SJCRH30 (cell line): ENCODE measurements at regions not wholly inside any gene's neighbourhood (a gene's known extent, or its start where the extent isn't known, plus 50 kb on each side); places are given as distances from the start of the nearest gene placed in this dataset.

Source experiments
- DNase-seq, 2 experiments: peaks; one replicate each; pipeline ENCODE4 v3.0.0-alpha.2; 2015 to 2020
- H3K27ac ChIP-seq: fragments of 250-450 bp; sonication (Bioruptor Pico); 2 replicates; pipeline ENCODE4 v1.5.1; 2020; ENCODE audit warnings: mild to moderate bottlenecking, moderate library complexity
- H3K27me3 ChIP-seq: fragments of 250-450 bp; sonication (Bioruptor Pico); 2 replicates; pipeline ENCODE4 v1.5.1; 2020; ENCODE audit warnings: mild to moderate bottlenecking, moderate library complexity
- H3K36me3 ChIP-seq: fragments of 250-450 bp; sonication (Bioruptor Pico); 2 replicates; pipeline ENCODE4 v1.5.1; 2020; ENCODE audit warnings: mild to moderate bottlenecking, moderate library complexity
- H3K4me1 ChIP-seq: fragments of 250-450 bp; sonication (Bioruptor Pico); 2 replicates; pipeline ENCODE4 v1.5.1; 2020; ENCODE audit warnings: mild to moderate bottlenecking, moderate library complexity
- H3K4me3 ChIP-seq: fragments of 250-450 bp; sonication (Bioruptor Pico); 2 replicates; pipeline ENCODE4 v1.5.1; 2020; ENCODE audit warnings: mild to moderate bottlenecking, moderate library complexity
- H3K9me3 ChIP-seq: fragments of 250-450 bp; sonication (Bioruptor Pico); replicated peaks from 2 replicates; pipeline ENCODE4 v1.5.1; 2020; ENCODE audit warnings: mild to moderate bottlenecking, moderate library complexity

GRCh38 chr2:117087535-117088291 lies 726.8 kb upstream of the DDX18 start:
- Histone ChIP-seq H3K4me1 (no peaks in the 10 kb centered on the region), H3K27ac (no peak overlapping the region), H3K9me3 (no peaks in the 10 kb centered on the region), H3K27me3 (no peaks in the 10 kb centered on the region; the same call in 1 of the 2 replicates), H3K36me3 (no peaks in the 10 kb centered on the region), H3K4me3 (no peak overlapping the region)
- DNase-seq, result peak; percentile 13 to 41

GRCh38 chr2:117091041-117091837 lies 723.3 kb upstream of the DDX18 start:
- Histone ChIP-seq H3K4me1 (no peaks in the 10 kb centered on the region), H3K9me3 (no peaks in the 10 kb centered on the region), H3K27me3 (no peaks in the 10 kb centered on the region), H3K36me3 (no peaks in the 10 kb centered on the region), H3K4me3 (no peak overlapping the region), H3K27ac (no peak overlapping the region)
- no peak for DNase-seq

- no peak for DNase-seq
- H3K36me3 ChIP-seq, result no peaks in the 10 kb centered on the region
- no peaks in the 10 kb centered on the region for H3K4me1 ChIP-seq
- no peak overlapping the region for H3K27ac ChIP-seq
- no peak overlapping the region for H3K4me3 ChIP-seq
- H3K9me3 ChIP-seq, result no peaks in the 10 kb centered on the region
- peaks cover 6% of the 10 kb centered on the region for H3K27me3 ChIP-seq
Measured at GRCh38 chr2:117101613-117102012, 712.9 kb upstream of the DDX18 start.

GRCh38 chr2:117108741-117109267 lies 705.7 kb upstream of the DDX18 start:
- Histone ChIP-seq H3K4me3 (no peak overlapping the region), H3K27ac (no peak overlapping the region), H3K4me1 (no peaks in the 10 kb centered on the region), H3K27me3 (no peaks in the 10 kb centered on the region), H3K36me3 (no peaks in the 10 kb centered on the region), H3K9me3 (no peaks in the 10 kb centered on the region)
- DNase-seq, result no peak

GRCh38 chr2:117118994-117119393 lies 695.5 kb upstream of the DDX18 start:
- H3K9me3 ChIP-seq, result no peaks in the 10 kb centered on the region
- H3K4me3 ChIP-seq, result no peak overlapping the region
- H3K27me3 ChIP-seq, result no peaks in the 10 kb centered on the region
- H3K27ac ChIP-seq, result no peak overlapping the region
- H3K4me1 ChIP-seq, result no peaks in the 10 kb centered on the region
- H3K36me3 ChIP-seq, result no peaks in the 10 kb centered on the region
- no peak for DNase-seq

GRCh38 chr2:117123362-117123761 lies 691.1 kb upstream of the DDX18 start:
- H3K27me3 ChIP-seq, result no peaks in the 10 kb centered on the region
- no peak for DNase-seq
- H3K4me3 ChIP-seq, result no peak overlapping the region
- H3K4me1 ChIP-seq, result no peaks in the 10 kb centered on the region
- H3K9me3 ChIP-seq, result no peaks in the 10 kb centered on the region
- H3K27ac ChIP-seq, result no peak overlapping the region
- no peaks in the 10 kb centered on the region for H3K36me3 ChIP-seq

- no peaks in the 10 kb centered on the region for H3K36me3 ChIP-seq
- no peak overlapping the region for H3K27ac ChIP-seq
- no peaks in the 10 kb centered on the region for H3K9me3 ChIP-seq
- H3K27me3 ChIP-seq, result no peaks in the 10 kb centered on the region
- H3K4me3 ChIP-seq, result no peak overlapping the region
- no peak for DNase-seq
- no peaks in the 10 kb centered on the region for H3K4me1 ChIP-seq
Measured at GRCh38 chr2:117126656-117127055, 687.8 kb upstream of the DDX18 start.

GRCh38 chr2:117127680-117128079 lies 686.8 kb upstream of the DDX18 start:
- H3K9me3 ChIP-seq, result no peaks in the 10 kb centered on the region
- peak in 1 of 2 experiments; percentile 1 for DNase-seq
- no peaks in the 10 kb centered on the region for H3K27me3 ChIP-seq
- no peak overlapping the region for H3K27ac ChIP-seq
- no peaks in the 10 kb centered on the region for H3K4me1 ChIP-seq
- H3K4me3 ChIP-seq, result no peak overlapping the region
- no peaks in the 10 kb centered on the region for H3K36me3 ChIP-seq

GRCh38 chr2:117128461-117128860 lies 686.0 kb upstream of the DDX18 start:
- no peak overlapping the region for H3K27ac ChIP-seq
- H3K4me3 ChIP-seq, result no peak overlapping the region
- no peaks in the 10 kb centered on the region for H3K9me3 ChIP-seq
- H3K27me3 ChIP-seq, result no peaks in the 10 kb centered on the region
- peak in 1 of 2 experiments; percentile 2 for DNase-seq
- H3K4me1 ChIP-seq, result no peaks in the 10 kb centered on the region
- H3K36me3 ChIP-seq, result no peaks in the 10 kb centered on the region

GRCh38 chr2:117137371-117137770 lies 677.1 kb upstream of the DDX18 start:
- Histone ChIP-seq H3K4me3 (no peak overlapping the region), H3K27me3 (no peaks in the 10 kb centered on the region), H3K9me3 (no peaks in the 10 kb centered on the region), H3K27ac (no peak overlapping the region), H3K4me1 (no peaks in the 10 kb centered on the region), H3K36me3 (no peaks in the 10 kb centered on the region)
- no peak for DNase-seq

GRCh38 chr2:117169036-117169765 lies 645.3 kb upstream of the DDX18 start:
- H3K4me1 ChIP-seq, result no peaks in the 10 kb centered on the region
- no peaks in the 10 kb centered on the region for H3K9me3 ChIP-seq

GRCh38 chr2:117170897-117171296 lies 643.6 kb upstream of the DDX18 start:
- Histone ChIP-seq H3K4me3 (no peak overlapping the region), H3K9me3 (no peaks in the 10 kb centered on the region), H3K36me3 (no peaks in the 10 kb centered on the region), H3K4me1 (no peaks in the 10 kb centered on the region), H3K27ac (no peak overlapping the region), H3K27me3 (no peaks in the 10 kb centered on the region)
- no peak for DNase-seq

More at GRCh38 chr2:117169036-117169765, 645.3 kb upstream of the DDX18 start:
- no peak overlapping the region for H3K27ac ChIP-seq
- no peaks in the 10 kb centered on the region for H3K27me3 ChIP-seq
- no peak for DNase-seq
- H3K36me3 ChIP-seq, result no peaks in the 10 kb centered on the region
- no peak overlapping the region for H3K4me3 ChIP-seq

GRCh38 chr2:117179405-117179804 lies 635.1 kb upstream of the DDX18 start:
- H3K27ac ChIP-seq, result no peak overlapping the region
- H3K4me1 ChIP-seq, result no peaks in the 10 kb centered on the region
- no peak overlapping the region for H3K4me3 ChIP-seq
- no peak for DNase-seq
- no peaks in the 10 kb centered on the region for H3K27me3 ChIP-seq
- no peaks in the 10 kb centered on the region for H3K9me3 ChIP-seq
- no peaks in the 10 kb centered on the region for H3K36me3 ChIP-seq

- Histone ChIP-seq H3K4me3 (no peak overlapping the region), H3K4me1 (no peaks in the 10 kb centered on the region)
Measured at GRCh38 chr2:117190856-117191559, 623.5 kb upstream of the DDX18 start.

More at GRCh38 chr2:117190856-117191559, 623.5 kb upstream of the DDX18 start:
- Histone ChIP-seq H3K27me3 (peaks cover 6% of the 10 kb centered on the region; the same call in 1 of the 2 replicates), H3K27ac (no peak overlapping the region), H3K9me3 (no peaks in the 10 kb centered on the region), H3K36me3 (no peaks in the 10 kb centered on the region)
- no peak for DNase-seq
